ENCODE measurements at regions not wholly inside any gene's neighbourhood (a gene's known extent, or its start where the extent isn't known, plus 50 kb on each side); places are given as distances from the start of the nearest gene placed in this dataset.

GRCh38 chr1:219430419-219430818 is 182.5 kb downstream of the ZC3H11B start:
- TF ChIP-seq CTCF (IDR thresholded peaks at IDR 0.05; ENCODE audit: insufficient read depth, low read length, poor library complexity, severe bottlenecking), result no peak
- no peak for TF ChIP-seq EZH2phosphoT487 (conservative IDR thresholded peaks at IDR 0.05; ENCODE audit: low read length)
